WI38 (cell line): ENCODE measurements at regions not wholly inside any gene's neighbourhood (a gene's known extent, or its start where the extent isn't known, plus 50 kb on each side); places are given as distances from the start of the nearest gene placed in this dataset.

ENCODE experiments used
- H3K4me3 ChIP-seq: 2 replicates; pipeline ENCODE4 v1.5.1; 2011; ENCODE audit warnings: low read depth, mild to moderate bottlenecking, control low read depth, low read length
- CTCF ChIP-seq: IDR thresholded peaks from 2 replicates; pipeline ENCODE4 v1.5.1; 2012; ENCODE audit warnings: low read depth, mild to moderate bottlenecking, control low read depth, low read length

- H3K4me3 ChIP-seq: no peak overlapping the region
These were observed 578.9 kb upstream of the ATP2B1 start for GRCh38 chr12:90287585-90287984.

GRCh38 chr12:90281154-90281868 lies 572.7 kb upstream of the ATP2B1 start:
- H3K4me3 ChIP-seq: no peak overlapping the region
- TF ChIP-seq CTCF: no peak

More at GRCh38 chr12:90287585-90287984, 578.9 kb upstream of the ATP2B1 start:
- TF ChIP-seq CTCF: no peak

- TF ChIP-seq CTCF: no peak
- no peak overlapping the region for H3K4me3 ChIP-seq
These were observed 572.0 kb upstream of the ATP2B1 start for GRCh38 chr12:90280564-90281058.

- no peak for TF ChIP-seq CTCF
- H3K4me3 ChIP-seq: no peak overlapping the region
These were observed 571.4 kb upstream of the ATP2B1 start for GRCh38 chr12:90280033-90280432.

GRCh38 chr12:90275088-90275487 lies 566.5 kb upstream of the ATP2B1 start:
- H3K4me3 ChIP-seq: no peak overlapping the region

GRCh38 chr12:90274407-90274806 lies 565.8 kb upstream of the ATP2B1 start:
- TF ChIP-seq CTCF: no peak
- H3K4me3 ChIP-seq: no peak overlapping the region

More at GRCh38 chr12:90275088-90275487, 566.5 kb upstream of the ATP2B1 start:
- TF ChIP-seq CTCF: no peak

- TF ChIP-seq CTCF: no peak
- no peak overlapping the region for H3K4me3 ChIP-seq
These were observed 559.9 kb upstream of the ATP2B1 start for GRCh38 chr12:90268574-90268973.
